ENCODE measurements at regions not wholly inside any gene's neighbourhood (a gene's known extent, or its start where the extent isn't known, plus 50 kb on each side); places are given as distances from the start of the nearest gene placed in this dataset.

DNA sequence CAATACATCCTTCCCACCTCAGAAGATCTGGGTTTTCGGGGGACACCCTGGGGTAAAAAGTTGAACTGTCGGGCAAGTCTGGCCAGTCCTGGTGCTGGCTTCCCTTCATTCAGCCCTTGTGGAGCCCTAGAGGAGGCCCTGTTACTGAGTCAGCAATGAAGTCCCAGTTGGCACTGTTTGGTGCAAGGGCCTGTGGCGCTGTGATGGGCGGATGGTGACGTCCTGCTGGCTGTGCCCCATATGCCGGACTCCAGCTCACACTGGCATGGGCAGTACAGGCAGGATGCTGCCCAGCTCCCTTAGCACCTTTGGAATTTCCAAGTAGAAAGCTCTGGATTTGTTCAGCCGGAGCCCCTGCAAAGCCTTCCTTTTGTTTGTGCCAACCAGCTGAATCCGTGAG, 186.2 kb upstream of the PMEPA1 start:
- TF ChIP-seq, protein P1, sequence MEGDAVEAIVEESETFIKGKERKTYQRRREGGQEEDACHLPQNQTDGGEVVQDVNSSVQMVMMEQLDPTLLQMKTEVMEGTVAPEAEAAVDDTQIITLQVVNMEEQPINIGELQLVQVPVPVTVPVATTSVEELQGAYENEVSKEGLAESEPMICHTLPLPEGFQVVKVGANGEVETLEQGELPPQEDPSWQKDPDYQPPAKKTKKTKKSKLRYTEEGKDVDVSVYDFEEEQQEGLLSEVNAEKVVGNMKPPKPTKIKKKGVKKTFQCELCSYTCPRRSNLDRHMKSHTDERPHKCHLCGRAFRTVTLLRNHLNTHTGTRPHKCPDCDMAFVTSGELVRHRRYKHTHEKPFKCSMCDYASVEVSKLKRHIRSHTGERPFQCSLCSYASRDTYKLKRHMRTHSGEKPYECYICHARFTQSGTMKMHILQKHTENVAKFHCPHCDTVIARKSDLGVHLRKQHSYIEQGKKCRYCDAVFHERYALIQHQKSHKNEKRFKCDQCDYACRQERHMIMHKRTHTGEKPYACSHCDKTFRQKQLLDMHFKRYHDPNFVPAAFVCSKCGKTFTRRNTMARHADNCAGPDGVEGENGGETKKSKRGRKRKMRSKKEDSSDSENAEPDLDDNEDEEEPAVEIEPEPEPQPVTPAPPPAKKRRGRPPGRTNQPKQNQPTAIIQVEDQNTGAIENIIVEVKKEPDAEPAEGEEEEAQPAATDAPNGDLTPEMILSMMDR (IDR thresholded peaks at IDR 0.05) = no peak
- TF ChIP-seq ZFX (IDR thresholded peaks at IDR 0.05; ENCODE audit: borderline replicate concordance) = no peak

Data from 22Rv1 (cell line).